ENCODE measurements at regions not wholly inside any gene's neighbourhood (a gene's known extent, or its start where the extent isn't known, plus 50 kb on each side); places are given as distances from the start of the nearest gene placed in this dataset.

DNA sequence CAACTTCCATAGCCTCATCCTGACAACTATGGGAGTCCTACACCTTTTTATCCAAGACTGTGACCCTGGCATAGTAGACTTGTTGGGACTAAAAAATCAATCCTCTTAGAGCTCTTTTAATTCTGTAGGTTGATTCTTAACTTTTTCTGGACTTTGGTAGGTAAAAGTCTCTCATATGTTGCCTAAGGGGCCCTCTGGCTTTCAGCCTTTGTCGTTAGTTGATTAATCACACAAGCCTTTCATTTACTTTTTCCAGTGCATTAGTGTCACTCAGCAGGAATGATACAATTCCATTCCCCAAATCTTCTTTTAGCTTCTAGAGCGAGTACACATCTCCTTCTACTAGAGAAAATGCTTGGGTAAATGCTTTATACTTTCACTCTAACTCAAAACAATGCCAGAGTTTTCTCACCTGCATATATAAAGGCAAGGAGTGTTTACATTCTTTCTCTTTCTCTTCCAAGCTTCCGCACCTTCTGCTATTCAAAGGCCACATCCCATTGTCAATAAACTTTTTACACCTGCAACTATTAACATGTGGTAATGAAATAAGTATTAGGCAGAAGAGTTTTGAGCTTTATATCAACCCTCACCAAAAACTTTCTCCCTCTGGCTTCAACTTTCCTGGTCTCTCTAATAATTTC is 516.6 kb downstream of the FAM181B start:
- H3K4me2 ChIP-seq (ENCODE audit: insufficient read depth, low read length): no peak overlapping the region
- FAIRE-seq: no peak
- H3K79me2 ChIP-seq (ENCODE audit: control insufficient read depth, insufficient read depth, low read length): no peaks in the 10 kb centered on the region
- intact Hi-C loops (cut with micrococcal nuclease) (no loop called here), dilution Hi-C loops (cut with MboI; ENCODE audit: extremely low pct_ligation_motif_present, low sequenced_read_pairs) (no loop called here)
- no peaks in the 10 kb centered on the region for H3K9me1 ChIP-seq (replicated peaks; ENCODE audit: control insufficient read depth, extremely low read depth, insufficient read depth, low read length)
- TF ChIP-seq POLR2A (IDR thresholded peaks at IDR 0.05; ENCODE audit: low read depth, low read length) (no peak), EZH2 (IDR thresholded peaks at IDR 0.05; ENCODE audit: borderline replicate concordance, low read depth, low read length, severe bottlenecking) (no peak), MYC (IDR thresholded peaks at IDR 0.05; ENCODE audit: low read depth, low read length) (no peak), POLR2AphosphoS5 (IDR thresholded peaks at IDR 0.05; ENCODE audit: insufficient read depth, low read depth, low read length) (no peak), CTCF (IDR thresholded peaks at IDR 0.05; ENCODE audit: extremely low read depth in 1 of 2, insufficient read depth in 1 of 2, low read depth in 1 of 2, low read length in 2 of 2) (no peak), MAX (IDR thresholded peaks at IDR 0.05; ENCODE audit: insufficient read depth, insufficient read length) (no peak), FOS (IDR thresholded peaks at IDR 0.05; ENCODE audit: borderline replicate concordance, insufficient read depth, low read length) (no peak), GATA2 (IDR thresholded peaks at IDR 0.05; ENCODE audit: insufficient read depth, insufficient read length, low read depth, low read length) (no peak), JUN (IDR thresholded peaks at IDR 0.05; ENCODE audit: borderline replicate concordance, insufficient read depth, insufficient read length, low read depth) (no peak)
- no peak overlapping the region for H3K4me3 ChIP-seq (replicated peaks in 1 of 3; ENCODE audit: insufficient read depth in 1 of 3, low read depth in 1 of 3, low read length in 3 of 3)
- no peaks in the 10 kb centered on the region for H3K27me3 ChIP-seq (ENCODE audit: control insufficient read depth in 2 of 2, insufficient read depth in 2 of 2, low read length in 2 of 2)
- no peak overlapping the region for H3K9ac ChIP-seq (replicated peaks; ENCODE audit: extremely low read depth, insufficient read depth, low read length)
- DNase-seq (ENCODE audit: low read depth, low spot score): no peak
- H3K27ac ChIP-seq (ENCODE audit: insufficient read depth, low read depth, low read length): no peak overlapping the region
- H3K9me3 ChIP-seq (replicated peaks; ENCODE audit: control insufficient read depth, insufficient read depth, low read length): no peaks in the 10 kb centered on the region
- CTCF ChIA-PET: no interaction called here
- BruUV-seq (replicated peaks): no TSS peak
- H2AFZ ChIP-seq (ENCODE audit: low read depth, low read length): no peak overlapping the region
- H3K36me3 ChIP-seq (ENCODE audit: control insufficient read depth in 2 of 2, extremely low read depth in 1 of 2, insufficient read depth in 2 of 2, low read length in 2 of 2): no peaks in the 10 kb centered on the region
- H3K4me1 ChIP-seq (ENCODE audit: control insufficient read depth, extremely low read depth, insufficient read depth, low read length): no peaks in the 10 kb centered on the region
- POLR2A ChIA-PET: no interaction called here
- no peaks in the 10 kb centered on the region for H4K20me1 ChIP-seq (replicated peaks; ENCODE audit: control insufficient read depth, extremely low read depth, insufficient read depth, low read length)
